Aorta (tissue), 5 donors: ENCODE measurements at regions not wholly inside any gene's neighbourhood (a gene's known extent, or its start where the extent isn't known, plus 50 kb on each side); places are given as distances from the start of the nearest gene placed in this dataset.
"Not testable (repeated sequence)": the region's sequence is repeated elsewhere in the genome, so short reads cannot be mapped to it uniquely, and the experiment has no call there.

ENCODE experiments used
- ATAC-seq: fragments of 200-7000 bp; cut with Tn5 transposase; one replicate; pipeline ENCODE4 v1.9.1; 2022; ENCODE audit warnings: moderate library complexity; ENCODE audit not compliant: low FRiP score
- DNase-seq, 2 donors: peaks; one replicate each; pipeline ENCODE4 v3.0.0-alpha.2; 2020
- H3K27ac ChIP-seq, 2 donors: one replicate each; pipeline ENCODE4 v1.5.1; 2013; ENCODE audit warnings: low read length in 2 of 2, mild to moderate bottlenecking in 2 of 2, moderate library complexity in 2 of 2, control low read depth in 1 of 2, inconsistent platforms in 1 of 2, low read depth in 1 of 2
- H3K27me3 ChIP-seq, 2 donors: one replicate each; pipeline ENCODE4 v1.6.1; 2013; ENCODE audit warnings: control low read depth in 1 of 2, low read length in 1 of 2, mild to moderate bottlenecking in 1 of 2, moderate library complexity in 1 of 2; ENCODE audit not compliant: insufficient read depth in 2 of 2, control insufficient read depth in 1 of 2
- H3K36me3 ChIP-seq, 2 donors: one replicate each; pipeline ENCODE4 v1.6.1; 2013; ENCODE audit warnings: control low read depth in 1 of 2, low read length in 1 of 2, mild to moderate bottlenecking in 1 of 2; ENCODE audit not compliant: insufficient read depth in 2 of 2, control insufficient read depth in 1 of 2
- H3K4me1 ChIP-seq, 2 donors: one replicate each; pipeline ENCODE4 v1.6.1; 2013; ENCODE audit warnings: low read length in 2 of 2, control low read depth in 1 of 2, mild to moderate bottlenecking in 1 of 2, moderate library complexity in 1 of 2; ENCODE audit not compliant: insufficient read depth in 2 of 2, control insufficient read depth in 1 of 2
- H3K4me3 ChIP-seq, 2 donors: one replicate each; pipeline ENCODE4 v1.5.1; 2013; ENCODE audit warnings: low read length in 2 of 2, control low read depth in 1 of 2, mild to moderate bottlenecking in 1 of 2
- H3K9me3 ChIP-seq: one replicate; pipeline ENCODE4 v1.6.1; 2013; ENCODE audit warnings: mild to moderate bottlenecking, low read length; ENCODE audit not compliant: control insufficient read depth
- WGBS, 2 donors: extraction: QIAGEN DNeasy Blood & Tissue Kit; methylation state at CpG; one replicate each; pipeline ENCODE4 v1.1.7; 2013; 5-methylcytosine and 5-hydroxymethylcytosine counted together
- intact Hi-C, 2 donors: fragments of 100-400 bp; cut with DNase I; formaldehyde crosslinking; loops; one replicate each; pipeline versions ENCODE4 v1.14.2 to v1.15.0; 2022
- donor health status: healthy with polysubstance abuse.
- donor health status: Bipolar disorder and iron deficiency.
- donor health status: DM: no; HTN: no; CAD: no.
- donor health status: DM: no; HTN: no; CAD: no.
- donor health status: DM: yes; HTN: yes; CAD: no.

- no peaks in the 10 kb centered on the region for H3K4me1 ChIP-seq
- intact Hi-C loops = no loop called here
- no peak overlapping the region for H3K27ac ChIP-seq
- no peaks in the 10 kb centered on the region for H3K27me3 ChIP-seq
- no peaks in the 10 kb centered on the region for H3K36me3 ChIP-seq
- DNase-seq (no peak), ATAC-seq (no peak)
- no peak overlapping the region for H3K4me3 ChIP-seq
- H3K9me3 ChIP-seq = no peaks in the 10 kb centered on the region
Observed at GRCh38 chr19:31534231-31534630, 185.0 kb upstream of the TSHZ3 start.

- Histone ChIP-seq H3K9me3 (no peaks in the 10 kb centered on the region), H3K4me3 (no peak overlapping the region), H3K27ac (no peak overlapping the region), H3K4me1 (no peaks in the 10 kb centered on the region), H3K36me3 (no peaks in the 10 kb centered on the region), H3K27me3 (no peaks in the 10 kb centered on the region)
- DNase-seq (no peak), ATAC-seq (no peak)
- intact Hi-C loops = no loop called here
- WGBS, 2 donors = 74 to 76% methylated on average over 17 of the region's 17 CpGs
Observed at GRCh38 chr19:31534786-31535657, 185.8 kb upstream of the TSHZ3 start.

DNA sequence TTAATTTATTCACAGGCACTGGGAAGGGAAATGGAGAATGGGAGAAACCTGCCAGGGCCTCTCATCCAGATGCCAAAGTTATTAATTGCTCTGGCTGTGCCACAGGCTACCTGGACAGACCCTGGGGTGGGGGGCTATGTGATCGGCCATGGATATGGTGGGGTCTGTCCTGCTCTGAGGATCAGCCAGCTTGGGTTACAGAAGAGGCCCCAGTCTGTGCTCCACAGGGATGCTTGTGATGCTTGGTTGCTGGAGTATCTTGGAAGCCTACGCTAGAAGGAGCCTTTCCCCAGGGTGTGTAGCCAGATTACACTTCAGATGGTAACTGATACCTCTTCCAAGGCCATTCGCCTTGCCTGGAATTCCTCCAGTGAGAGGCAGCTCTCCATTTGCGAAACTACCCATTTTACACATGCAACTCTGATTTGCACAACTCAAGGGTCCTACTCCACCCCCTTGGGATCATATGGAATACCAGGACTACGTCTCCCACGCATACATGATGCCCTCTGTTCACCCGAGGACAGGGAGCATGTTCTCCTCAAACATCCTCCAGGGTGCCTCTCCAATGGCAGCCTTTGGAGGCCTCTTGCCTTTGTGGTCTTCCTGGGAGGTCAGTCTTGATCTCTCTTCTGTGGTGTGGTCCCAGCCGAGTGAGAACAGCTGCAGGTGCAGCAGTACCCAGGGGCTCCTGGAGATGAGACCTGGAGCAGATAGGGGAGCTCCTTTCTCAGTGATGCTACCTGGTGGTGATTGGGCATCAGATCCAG is 186.6 kb upstream of the TSHZ3 start:
- ATAC-seq = no peak
- no peaks in the 10 kb centered on the region for H3K27me3 ChIP-seq
- H3K36me3 ChIP-seq = no peaks in the 10 kb centered on the region
- no peak overlapping the region for H3K4me3 ChIP-seq
- no peaks in the 10 kb centered on the region for H3K9me3 ChIP-seq
- 74 to 81% methylated on average over 8 of the region's 8 CpGs for WGBS, 2 donors
- intact Hi-C loops = no loop called here
- H3K4me1 ChIP-seq = no peaks in the 10 kb centered on the region
- H3K27ac ChIP-seq = no peak overlapping the region
- no peak for DNase-seq

GRCh38 chr19:31537136-31537535 is 187.9 kb upstream of the TSHZ3 start:
- Histone ChIP-seq H3K9me3 (no peaks in the 10 kb centered on the region), H3K27me3 (no peaks in the 10 kb centered on the region), H3K27ac (no peak overlapping the region), H3K4me1 (no peaks in the 10 kb centered on the region), H3K36me3 (no peaks in the 10 kb centered on the region), H3K4me3 (no peak overlapping the region)
- WGBS, 2 donors = 71 to 79% methylated on average over 3 of the region's 3 CpGs
- ATAC-seq (no peak), DNase-seq (no peak)
- intact Hi-C loops = no loop called here

- not testable (repeated sequence) for DNase-seq
Observed at GRCh38 chr19:31537902-31538301, 188.7 kb upstream of the TSHZ3 start.

GRCh38 chr19:31538879-31539278 is 189.6 kb upstream of the TSHZ3 start:
- intact Hi-C loops = no loop called here
- Histone ChIP-seq H3K4me3 (no peak overlapping the region), H3K9me3 (no peaks in the 10 kb centered on the region), H3K27ac (no peak overlapping the region), H3K27me3 (no peaks in the 10 kb centered on the region), H3K4me1 (no peaks in the 10 kb centered on the region), H3K36me3 (no peaks in the 10 kb centered on the region)
- no peak for ATAC-seq
- DNase-seq = no peak
- 68 to 70% methylated on average over 5 of the region's 5 CpGs for WGBS, 2 donors

More at GRCh38 chr19:31537902-31538301, 188.7 kb upstream of the TSHZ3 start:
- H3K4me3 ChIP-seq, H3K4me1 ChIP-seq, H3K27me3 ChIP-seq, H3K27ac ChIP-seq, H3K36me3 ChIP-seq, ATAC-seq, H3K9me3 ChIP-seq, intact Hi-C loops: not testable (repeated sequence)
- WGBS, 2 donors = 66 to 69% methylated on average over 5 of the region's 5 CpGs

DNA sequence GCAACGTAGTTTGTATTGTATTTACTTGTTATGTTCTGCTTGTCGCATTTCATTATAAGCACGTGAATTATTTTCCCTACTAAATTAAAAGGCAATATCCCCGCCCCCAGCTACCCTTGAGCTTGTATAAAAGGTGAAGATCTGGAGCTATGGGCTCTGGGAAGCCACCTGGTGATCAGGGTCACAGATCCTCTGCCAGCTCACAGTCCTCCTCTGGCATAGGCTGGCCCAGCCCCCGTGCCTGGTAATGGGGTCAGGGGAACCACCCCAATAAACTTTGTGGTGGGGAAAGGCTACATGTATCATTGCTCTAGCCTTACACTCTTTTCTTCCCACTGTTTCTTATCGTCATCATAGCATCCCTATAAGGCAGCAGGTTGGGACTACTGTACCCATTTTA is 190.2 kb upstream of the TSHZ3 start:
- Histone ChIP-seq H3K27ac (no peak overlapping the region), H3K27me3 (no peaks in the 10 kb centered on the region), H3K4me3 (no peak overlapping the region), H3K36me3 (no peaks in the 10 kb centered on the region), H3K9me3 (no peaks in the 10 kb centered on the region), H3K4me1 (no peaks in the 10 kb centered on the region)
- DNase-seq = no peak
- intact Hi-C loops = no loop called here
- 79 to 82% methylated on average over 6 of the region's 6 CpGs for WGBS, 2 donors
- ATAC-seq = no peak

DNA sequence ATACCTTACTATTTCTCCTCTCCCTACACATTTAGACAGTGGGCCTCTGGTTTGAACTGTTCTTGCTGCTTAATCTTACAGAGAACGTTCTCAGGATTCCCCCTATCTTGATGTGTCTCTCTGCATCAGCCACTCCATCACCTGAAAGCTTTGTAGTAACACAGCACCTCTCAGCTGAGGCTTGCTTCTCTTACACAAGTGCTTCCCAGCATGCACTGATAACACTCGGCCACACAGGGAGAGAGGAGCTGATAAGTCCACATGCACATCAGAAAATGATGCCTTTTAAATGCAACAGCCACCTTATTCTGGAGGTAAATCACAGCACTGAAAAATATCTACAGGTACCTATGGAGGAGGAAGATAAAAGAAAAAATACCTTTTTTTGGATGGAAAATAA is 192.2 kb upstream of the TSHZ3 start:
- Histone ChIP-seq H3K4me3 (no peak overlapping the region), H3K4me1 (no peaks in the 10 kb centered on the region), H3K36me3 (no peaks in the 10 kb centered on the region), H3K9me3 (no peaks in the 10 kb centered on the region), H3K27me3 (no peaks in the 10 kb centered on the region), H3K27ac (no peak overlapping the region)
- ATAC-seq (no peak), DNase-seq (no peak)
- 28 to 43% methylated on average over 2 of the region's 2 CpGs for WGBS, 2 donors
- intact Hi-C loops = no loop called here

GRCh38 chr19:31543456-31543855 is 194.2 kb upstream of the TSHZ3 start:
- 74 to 79% methylated on average over 5 of the region's 5 CpGs for WGBS, 2 donors
- no peak overlapping the region for H3K4me3 ChIP-seq

More at GRCh38 chr19:31543456-31543855, 194.2 kb upstream of the TSHZ3 start:
- Histone ChIP-seq H3K9me3 (no peaks in the 10 kb centered on the region), H3K36me3 (no peaks in the 10 kb centered on the region), H3K27ac (no peak overlapping the region), H3K4me1 (no peaks in the 10 kb centered on the region), H3K27me3 (no peaks in the 10 kb centered on the region)
- ATAC-seq (no peak), DNase-seq (no peak)
- intact Hi-C loops = no loop called here
